DOHH2 (cell line): ENCODE measurements at regions not wholly inside any gene's neighbourhood (a gene's known extent, or its start where the extent isn't known, plus 50 kb on each side); places are given as distances from the start of the nearest gene placed in this dataset.

Experiments used
- CTCF ChIP-seq: fragments of 200-600 bp; sonication (generic); IDR thresholded peaks from one replicate; pipeline ENCODE4 v1.5.1; 2014; ENCODE audit warnings: antibody characterized with exemption, mild to moderate bottlenecking, low read depth, low read length; ENCODE audit not compliant: poor library complexity, severe bottlenecking
- EZH2phosphoT487 ChIP-seq: fragments of 200-600 bp; sonication (generic); IDR thresholded peaks from 2 replicates; pipeline ENCODE4 v1.6.1; 2017; ENCODE audit warnings: borderline replicate concordance, mild to moderate bottlenecking, antibody characterized with exemption, low read length, moderate library complexity, mixed read lengths

- no peak for TF ChIP-seq CTCF
- TF ChIP-seq EZH2phosphoT487, result no peak
Observed at GRCh38 chr12:71236133-71236660, 78.4 kb upstream of the TSPAN8 start.
